Frontal cortex (tissue), 3 donors: ENCODE measurements at regions not wholly inside any gene's neighbourhood (a gene's known extent, or its start where the extent isn't known, plus 50 kb on each side); places are given as distances from the start of the nearest gene placed in this dataset.
"Not testable (repeated sequence)": the region's sequence is repeated elsewhere in the genome, so short reads cannot be mapped to it uniquely, and the experiment has no call there.

Experiments used
- DNase-seq, 2 donors: peaks; one replicate each; pipeline ENCODE4 v3.0.0; 2012; ENCODE audit warnings: low spot score in 2 of 2
- FAIRE-seq: peaks from 2 replicates; lab custom pipeline; 2012; peaks lifted over from hg19 to GRCh38; lab: Jason Lieb, UNC
- donor health status: control.
- donor health status: control.
- donor health status: control.

- FAIRE-seq, result no peak
- no peak for DNase-seq
These were observed 81.4 kb downstream of the ACAA2 start for GRCh38 chr18:49731860-49732311.

GRCh38 chr18:49731421-49731841 lies 81.9 kb downstream of the ACAA2 start:
- DNase-seq, result no peak
- no peak for FAIRE-seq

DNA sequence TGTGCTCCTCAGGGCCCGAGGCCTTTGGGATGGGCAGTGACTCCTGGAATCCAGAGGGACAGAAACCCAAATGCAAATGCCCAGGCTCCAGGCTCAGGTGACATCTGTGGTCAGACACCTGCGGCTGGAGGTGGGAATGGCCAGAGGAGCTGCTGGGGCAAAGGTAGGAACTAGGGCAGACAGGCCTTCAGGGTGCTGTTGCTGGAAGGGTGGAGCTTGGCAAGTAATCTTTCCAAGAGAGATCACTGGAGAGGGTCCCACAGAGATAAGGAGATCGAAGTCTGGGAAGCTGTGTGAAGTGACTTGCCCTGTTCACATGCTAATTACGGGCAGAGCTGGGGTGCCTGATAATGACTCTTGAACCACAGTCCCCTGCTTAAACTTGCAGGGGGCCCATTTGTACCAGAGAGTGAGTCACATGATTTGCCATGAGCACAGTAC lies 82.4 kb downstream of the ACAA2 start:
- DNase-seq (no peak), FAIRE-seq (no peak)

GRCh38 chr18:49728542-49728941 lies 84.8 kb downstream of the ACAA2 start:
- DNase-seq (peak in 1 of 2 donors; percentile 20), FAIRE-seq (no peak)

DNA sequence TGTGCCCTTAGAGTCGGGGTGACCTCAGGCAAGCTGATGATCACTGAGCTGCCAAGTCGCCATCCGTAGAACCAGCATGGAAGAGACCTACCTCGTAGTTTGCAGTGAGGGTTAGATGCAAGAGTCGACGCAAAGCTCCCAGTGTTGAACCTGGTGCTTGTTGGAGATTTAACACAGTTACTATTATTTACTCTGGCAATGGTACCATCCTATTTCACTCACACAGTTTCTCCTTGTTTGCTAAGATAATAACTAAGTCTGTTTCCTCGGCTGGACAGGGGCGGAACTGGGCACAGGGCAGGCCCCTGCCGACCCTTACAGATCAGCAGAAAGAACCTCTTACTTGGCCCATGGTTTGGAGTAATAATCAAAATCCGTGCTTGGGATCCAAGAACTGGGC lies 85.5 kb downstream of the ACAA2 start:
- FAIRE-seq (no peak), DNase-seq (no peak)

DNA sequence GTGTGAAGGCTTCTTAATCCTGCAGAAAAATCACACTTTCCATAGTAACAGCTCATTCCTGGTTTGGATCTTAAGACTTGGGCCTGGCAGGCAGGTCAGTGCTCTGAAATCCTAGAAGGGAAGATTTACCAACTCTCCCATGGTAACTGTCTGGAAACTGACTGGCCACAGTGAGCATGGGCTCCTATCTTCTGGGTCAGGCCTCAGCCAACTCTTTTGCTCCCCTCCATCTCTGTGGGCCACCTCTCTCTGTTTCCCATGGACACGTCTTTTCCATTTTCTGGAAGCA lies 86.7 kb downstream of the ACAA2 start:
- no peak for DNase-seq
- FAIRE-seq, result no peak

DNA sequence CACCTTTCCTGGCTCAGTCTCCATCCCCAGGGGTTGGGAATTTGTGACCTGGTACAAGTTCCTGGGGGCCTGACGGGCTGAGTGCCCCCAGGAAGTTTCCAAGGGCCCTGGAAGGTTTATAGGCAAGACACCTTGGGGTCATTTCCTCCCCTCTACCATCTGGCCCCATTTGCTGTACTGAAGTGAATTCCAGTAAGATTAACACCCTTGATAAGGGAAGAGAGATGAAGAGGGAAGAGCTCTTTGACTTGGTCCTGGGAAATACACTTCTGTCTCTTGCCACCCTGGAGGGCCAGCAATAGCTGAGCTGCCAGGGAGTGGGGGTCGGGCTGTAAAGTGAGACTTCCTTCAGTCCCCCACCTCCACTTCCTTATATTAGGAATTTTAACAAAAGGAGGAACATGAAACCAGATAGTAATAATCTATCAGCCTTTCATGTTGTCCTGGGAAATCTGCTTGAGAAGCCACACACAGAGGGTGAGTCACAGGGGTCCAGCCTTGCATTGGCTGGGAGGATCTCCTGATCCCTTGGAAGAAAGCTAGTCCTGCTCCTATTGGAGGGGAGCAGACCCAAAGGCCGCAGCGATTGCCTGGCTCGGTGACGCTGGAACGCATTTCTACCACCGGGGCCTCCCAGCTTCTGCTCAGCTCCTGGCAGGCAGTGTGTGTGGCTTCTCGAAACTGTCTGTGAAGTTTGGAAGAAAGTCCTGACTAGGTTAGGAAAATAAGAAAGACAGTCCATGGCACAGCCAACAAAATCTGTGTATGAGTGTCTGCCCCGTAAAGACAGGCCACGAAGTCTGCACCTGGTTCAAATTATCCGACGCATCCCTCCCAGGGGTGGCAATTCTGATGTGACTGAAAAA lies 87.3 kb downstream of the ACAA2 start:
- no peak for FAIRE-seq
- DNase-seq, result no peak

GRCh38 chr18:49723648-49724180 lies 89.6 kb downstream of the ACAA2 start:
- no peak for FAIRE-seq
- no peak for DNase-seq

- DNase-seq, result no peak
- no peak for FAIRE-seq
These were observed 90.9 kb downstream of the ACAA2 start for GRCh38 chr18:49722477-49722876.

DNA sequence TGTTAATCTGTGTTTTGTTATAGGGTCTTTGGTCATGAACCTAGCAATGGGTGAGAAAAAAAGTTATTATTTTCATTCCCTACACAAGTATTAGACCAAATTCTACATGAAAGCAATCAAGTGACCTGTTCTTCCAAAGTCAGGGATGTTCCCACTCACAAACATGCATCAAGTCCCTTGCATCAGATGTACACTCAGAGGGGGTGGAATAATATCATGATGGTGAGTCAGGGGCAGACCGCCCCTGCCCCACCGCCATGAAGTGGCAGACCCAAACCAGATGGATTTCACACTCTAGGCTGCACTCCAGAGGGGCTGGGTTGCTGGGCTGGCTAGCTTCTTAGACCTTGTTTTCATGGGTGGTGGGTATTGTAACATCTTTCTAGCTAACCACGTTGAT lies 91.4 kb downstream of the ACAA2 start:
- FAIRE-seq (no peak), DNase-seq (no peak)

DNA sequence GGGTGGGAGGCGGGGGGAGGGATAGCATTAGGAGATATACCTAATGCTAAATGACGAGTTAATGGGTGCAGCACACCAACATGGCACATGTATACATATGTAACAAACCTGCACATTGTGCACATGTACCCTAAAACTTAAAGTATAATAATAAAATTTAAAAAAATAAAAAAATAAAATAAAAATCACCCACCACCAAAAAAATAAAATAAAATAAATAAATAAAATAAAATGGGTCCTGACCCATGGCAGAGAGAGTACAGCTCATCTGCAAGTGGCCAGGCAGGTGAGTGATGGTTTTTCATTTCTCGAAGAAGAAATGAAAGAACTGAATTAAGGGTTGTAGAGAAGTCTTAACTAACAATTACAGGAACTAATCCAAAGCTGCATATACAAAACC lies 92.4 kb downstream of the ACAA2 start:
- DNase-seq, FAIRE-seq: not testable (repeated sequence)

- DNase-seq, result no peak
- FAIRE-seq, result no peak
These were observed 95.7 kb downstream of the ACAA2 start for GRCh38 chr18:49717617-49718016.

GRCh38 chr18:49716035-49716434 lies 97.3 kb downstream of the ACAA2 start:
- FAIRE-seq (no peak), DNase-seq (no peak)

DNA sequence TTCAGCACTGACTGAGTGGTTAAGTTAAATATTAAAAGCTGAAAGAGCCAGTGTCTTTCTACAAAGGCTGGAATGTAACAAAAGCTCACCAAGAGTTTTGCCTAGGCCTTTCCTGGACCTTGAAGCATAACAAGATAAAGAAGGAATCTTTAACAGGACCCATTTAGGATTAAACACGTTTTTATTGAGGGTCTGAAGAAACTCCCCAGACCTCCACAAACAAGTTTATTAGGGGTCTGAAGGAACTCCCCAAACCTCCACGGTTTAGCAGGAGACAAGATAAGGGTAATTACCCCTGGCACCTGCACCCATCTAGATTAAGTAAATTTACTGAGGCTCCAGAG lies 104.0 kb downstream of the ACAA2 start:
- FAIRE-seq (no peak), DNase-seq (no peak)

- no peak for DNase-seq
These were observed 104.5 kb downstream of the ACAA2 start for GRCh38 chr18:49708662-49709346.

GRCh38 chr18:49707599-49707998 lies 105.7 kb downstream of the ACAA2 start:
- DNase-seq (no peak), FAIRE-seq (no peak)

More at GRCh38 chr18:49708662-49709346, 104.5 kb downstream of the ACAA2 start:
- no peak for FAIRE-seq

DNA sequence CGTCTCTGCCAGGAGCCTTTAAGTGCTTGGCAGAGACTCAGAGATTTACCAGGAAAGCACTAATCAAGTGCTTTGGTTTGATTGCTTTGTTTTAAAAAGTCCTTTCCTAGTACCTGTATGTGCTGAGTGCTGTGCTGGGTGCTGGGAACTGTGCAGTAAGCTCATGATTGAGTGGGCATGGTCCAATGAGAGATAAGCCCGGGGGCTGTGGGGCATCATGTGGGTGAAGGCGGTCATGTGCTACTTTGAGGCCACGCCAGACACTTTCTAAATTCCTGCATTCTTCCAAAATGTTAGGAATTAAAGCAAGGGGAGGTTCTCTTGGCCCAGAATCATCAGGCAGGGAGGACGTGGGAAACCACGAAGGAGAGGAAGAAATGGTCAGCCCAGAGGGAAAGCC lies 109.0 kb downstream of the ACAA2 start:
- FAIRE-seq (no peak), DNase-seq (no peak)

- no peak for DNase-seq
- FAIRE-seq, result no peak
These were observed 112.1 kb downstream of the ACAA2 start for GRCh38 chr18:49701190-49701589.

GRCh38 chr18:49699303-49699702 lies 114.0 kb downstream of the ACAA2 start:
- DNase-seq, result no peak
- no peak for FAIRE-seq

DNA sequence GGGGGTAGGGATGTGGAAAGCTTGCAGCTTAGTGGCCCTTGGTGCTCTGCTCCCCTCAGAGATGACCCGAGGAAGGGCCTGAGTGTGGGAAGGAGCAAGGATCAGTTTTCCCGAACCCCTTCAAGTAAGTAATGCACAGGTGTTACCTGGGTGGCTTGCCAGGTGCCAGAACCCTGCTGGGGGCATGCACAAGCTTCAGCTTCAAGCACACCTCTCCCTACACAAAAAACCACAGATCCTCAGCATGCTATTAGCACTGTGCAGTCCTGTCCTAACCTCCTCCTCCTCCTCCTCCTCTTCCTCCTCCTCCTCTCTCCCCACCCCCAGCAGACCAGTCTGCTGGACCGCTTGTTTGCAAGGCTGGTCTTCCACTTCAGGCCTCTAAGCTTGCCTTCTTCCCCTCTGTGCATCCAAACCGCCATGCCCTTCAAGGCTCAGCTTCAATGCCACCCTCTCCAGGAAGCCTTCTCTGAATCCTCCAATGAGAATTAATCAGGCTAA lies 114.8 kb downstream of the ACAA2 start:
- no peak for FAIRE-seq
- no peak for DNase-seq
